ENCODE measurements at regions not wholly inside any gene's neighbourhood (a gene's known extent, or its start where the extent isn't known, plus 50 kb on each side); places are given as distances from the start of the nearest gene placed in this dataset.

GRCh38 chr6:146885708-146886457 lies 287.1 kb downstream of the ADGB start:
- H4K20me1 ChIP-seq (ENCODE audit: insufficient read depth, poor library complexity, severe bottlenecking): no peaks in the 10 kb centered on the region
- no peaks in the 10 kb centered on the region for H3K27me3 ChIP-seq
- H3K9me2 ChIP-seq (replicated peaks; ENCODE audit: insufficient read depth): no peaks in the 10 kb centered on the region
- peak overlapping the region; percentile 50 for H3K4me2 ChIP-seq
- H3K4me3 ChIP-seq: no peak overlapping the region
- no peaks in the 10 kb centered on the region for H3K79me2 ChIP-seq
- 74% methylated on average over 4 of the region's 4 CpGs for WGBS (ENCODE audit: low lambda C conversion rate, missing lambda C conversion rate)
- H2AFZ ChIP-seq: no peak overlapping the region
- peak overlapping the region; percentile 7 for H3K27ac ChIP-seq
- no peak for DNase-seq (ENCODE audit: low spot score)
- TF ChIP-seq CTCF (IDR thresholded peaks at IDR 0.05; ENCODE audit: poor library complexity) (no peak), EZH2phosphoT487 (IDR thresholded peaks at IDR 0.05; ENCODE audit: low read depth, severe bottlenecking, unreplicated experiment) (no peak), EZH2 (IDR thresholded peaks at IDR 0.05; ENCODE audit: borderline replicate concordance) (no peak)
- no peaks in the 10 kb centered on the region for H3K9me3 ChIP-seq (ENCODE audit: low read depth)
- peaks cover 11% of the 10 kb centered on the region for H3K4me1 ChIP-seq (ENCODE audit: insufficient read depth)
- H3K36me3 ChIP-seq (replicated peaks; ENCODE audit: insufficient read depth, low read depth): no peaks in the 10 kb centered on the region

GRCh38 chr6:146886587-146887446 lies 288.0 kb downstream of the ADGB start:
- Histone ChIP-seq H2AFZ (no peak overlapping the region), H3K9me2 (replicated peaks; ENCODE audit: insufficient read depth) (no peaks in the 10 kb centered on the region), H3K79me2 (no peaks in the 10 kb centered on the region), H3K9me3 (ENCODE audit: low read depth) (no peaks in the 10 kb centered on the region), H3K4me1 (ENCODE audit: insufficient read depth) (peaks cover 11% of the 10 kb centered on the region), H4K20me1 (ENCODE audit: insufficient read depth, poor library complexity, severe bottlenecking) (no peaks in the 10 kb centered on the region), H3K36me3 (replicated peaks; ENCODE audit: insufficient read depth, low read depth) (no peaks in the 10 kb centered on the region), H3K27me3 (no peaks in the 10 kb centered on the region), H3K4me3 (no peak overlapping the region), H3K27ac (no peak overlapping the region), H3K4me2 (no peak overlapping the region)
- 93% methylated on average over 5 of the region's 5 CpGs for WGBS (ENCODE audit: low lambda C conversion rate, missing lambda C conversion rate)
- TF ChIP-seq CTCF (IDR thresholded peaks at IDR 0.05; ENCODE audit: poor library complexity) (no peak), EZH2phosphoT487 (IDR thresholded peaks at IDR 0.05; ENCODE audit: low read depth, severe bottlenecking, unreplicated experiment) (no peak), EZH2 (IDR thresholded peaks at IDR 0.05; ENCODE audit: borderline replicate concordance) (no peak)
- DNase-seq (ENCODE audit: low spot score): no peak

- Histone ChIP-seq H3K4me1 (ENCODE audit: insufficient read depth) (peaks cover 11% of the 10 kb centered on the region), H3K27ac (no peak overlapping the region), H3K9me3 (ENCODE audit: low read depth) (no peaks in the 10 kb centered on the region), H4K20me1 (ENCODE audit: insufficient read depth, poor library complexity, severe bottlenecking) (no peaks in the 10 kb centered on the region), H3K79me2 (no peaks in the 10 kb centered on the region), H2AFZ (no peak overlapping the region), H3K27me3 (no peaks in the 10 kb centered on the region), H3K4me2 (no peak overlapping the region), H3K36me3 (replicated peaks; ENCODE audit: insufficient read depth, low read depth) (no peaks in the 10 kb centered on the region), H3K4me3 (no peak overlapping the region), H3K9me2 (replicated peaks; ENCODE audit: insufficient read depth) (no peaks in the 10 kb centered on the region)
- no peak for DNase-seq (ENCODE audit: low spot score)
- WGBS (ENCODE audit: low lambda C conversion rate, missing lambda C conversion rate): 78% methylated on average over 7 of the region's 7 CpGs
- TF ChIP-seq EZH2phosphoT487 (IDR thresholded peaks at IDR 0.05; ENCODE audit: low read depth, severe bottlenecking, unreplicated experiment): no peak
These were observed 288.8 kb downstream of the ADGB start for GRCh38 chr6:146887447-146888077.

All from hepatocyte (in vitro differentiated cells).